ENCODE measurements at regions not wholly inside any gene's neighbourhood (a gene's known extent, or its start where the extent isn't known, plus 50 kb on each side); places are given as distances from the start of the nearest gene placed in this dataset.
"Not testable (repeated sequence)": the region's sequence is repeated elsewhere in the genome, so short reads cannot be mapped to it uniquely, and the experiment has no call there.

- no peak for DNase-seq (ENCODE audit: low spot score)
- TF ChIP-seq CTCF (IDR thresholded peaks at IDR 0.05), result no peak
- peaks cover 26% of the 10 kb centered on the region for H3K4me1 Mint-ChIP-seq (ENCODE audit: low read depth)
- peaks cover 10% of the 10 kb centered on the region for H3K36me3 Mint-ChIP-seq (ENCODE audit: low read depth)
- no peaks in the 10 kb centered on the region for H3K9me3 Mint-ChIP-seq (ENCODE audit: low read depth)
- H3K27me3 Mint-ChIP-seq (ENCODE audit: low read depth), result no peaks in the 10 kb centered on the region
- no peak overlapping the region for H3K4me3 Mint-ChIP-seq (ENCODE audit: unreplicated experiment)
- peak overlapping the region; percentile 62 for H3K27ac Mint-ChIP-seq (ENCODE audit: unreplicated experiment)
Observed at GRCh38 chr2:54052825-54053718, 62.3 kb upstream of the ACYP2 start.

- H3K9me3 Mint-ChIP-seq (ENCODE audit: low read depth), result no peaks in the 10 kb centered on the region
- no peak for TF ChIP-seq CTCF (IDR thresholded peaks at IDR 0.05)
- H3K4me3 Mint-ChIP-seq (ENCODE audit: unreplicated experiment), result no peak overlapping the region
- H3K4me1 Mint-ChIP-seq (ENCODE audit: low read depth), result peaks cover 37% of the 10 kb centered on the region
- peaks cover 7% of the 10 kb centered on the region for H3K36me3 Mint-ChIP-seq (ENCODE audit: low read depth)
- no peaks in the 10 kb centered on the region for H3K27me3 Mint-ChIP-seq (ENCODE audit: low read depth)
- DNase-seq (ENCODE audit: low spot score), result no peak
- H3K27ac Mint-ChIP-seq (ENCODE audit: unreplicated experiment), result no peak overlapping the region
Observed at GRCh38 chr2:54050445-54050844, 65.0 kb upstream of the ACYP2 start.

- no peak overlapping the region for H3K4me3 Mint-ChIP-seq (ENCODE audit: unreplicated experiment)
- TF ChIP-seq CTCF (IDR thresholded peaks at IDR 0.05), result no peak
- H3K9me3 Mint-ChIP-seq (ENCODE audit: low read depth), result peaks cover 6% of the 10 kb centered on the region
- no peak for DNase-seq (ENCODE audit: low spot score)
- peaks cover 10% of the 10 kb centered on the region for H3K36me3 Mint-ChIP-seq (ENCODE audit: low read depth)
- H3K4me1 Mint-ChIP-seq (ENCODE audit: low read depth), result peaks cover 34% of the 10 kb centered on the region
- H3K27ac Mint-ChIP-seq (ENCODE audit: unreplicated experiment), result no peak overlapping the region
- no peaks in the 10 kb centered on the region for H3K27me3 Mint-ChIP-seq (ENCODE audit: low read depth)
Observed at GRCh38 chr2:54049365-54049764, 66.0 kb upstream of the ACYP2 start.

- H3K4me3 Mint-ChIP-seq (ENCODE audit: unreplicated experiment); H3K27me3 Mint-ChIP-seq (ENCODE audit: low read depth); H3K9me3 Mint-ChIP-seq (ENCODE audit: low read depth); DNase-seq (ENCODE audit: low spot score); H3K27ac Mint-ChIP-seq (ENCODE audit: unreplicated experiment): not testable (repeated sequence)
- peaks cover 33% of the 10 kb centered on the region for H3K4me1 Mint-ChIP-seq (ENCODE audit: low read depth)
- peaks cover 10% of the 10 kb centered on the region for H3K36me3 Mint-ChIP-seq (ENCODE audit: low read depth)
Observed at GRCh38 chr2:54048896-54049295, 66.5 kb upstream of the ACYP2 start.

GRCh38 chr2:54048117-54048785 lies 67.2 kb upstream of the ACYP2 start:
- no peak overlapping the region for H3K4me3 Mint-ChIP-seq (ENCODE audit: unreplicated experiment)
- H3K4me1 Mint-ChIP-seq (ENCODE audit: low read depth), result peaks cover 29% of the 10 kb centered on the region
- no peaks in the 10 kb centered on the region for H3K27me3 Mint-ChIP-seq (ENCODE audit: low read depth)
- H3K27ac Mint-ChIP-seq (ENCODE audit: unreplicated experiment), result no peak overlapping the region
- peaks cover 10% of the 10 kb centered on the region for H3K36me3 Mint-ChIP-seq (ENCODE audit: low read depth)
- TF ChIP-seq CTCF (IDR thresholded peaks at IDR 0.05), result no peak
- H3K9me3 Mint-ChIP-seq (ENCODE audit: low read depth), result peaks cover 6% of the 10 kb centered on the region
- DNase-seq (ENCODE audit: low spot score), result no peak

All from chondrocyte (in vitro differentiated cells).